ENCODE measurements at regions not wholly inside any gene's neighbourhood (a gene's known extent, or its start where the extent isn't known, plus 50 kb on each side); places are given as distances from the start of the nearest gene placed in this dataset.

DNA sequence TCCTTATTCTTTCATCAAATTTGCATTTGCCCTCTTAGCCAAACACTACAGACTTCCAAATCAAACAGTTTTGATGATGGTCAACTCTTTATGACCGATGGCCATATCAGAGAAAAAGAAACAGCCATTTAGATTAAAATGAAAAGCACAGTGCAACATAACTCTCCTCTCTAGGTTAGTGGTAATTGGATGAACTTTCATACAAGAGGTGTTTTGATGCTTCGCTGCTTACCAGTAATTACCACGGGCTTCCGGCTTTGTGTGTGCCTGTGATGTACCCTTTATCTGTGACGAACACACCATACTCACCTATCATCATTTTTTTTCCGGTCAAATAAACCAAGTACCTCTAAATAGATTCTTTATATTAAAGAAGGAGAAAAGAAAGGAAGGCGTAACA, 181.8 kb downstream of the FOXA2 start:
- WGBS, 2 experiments (ENCODE audit: extremely low coverage in 1 of 2, insufficient coverage in 1 of 2, insufficient read length in 1 of 2, insufficient replicate concordance in 2 of 2, low coverage in 1 of 2, low lambda C conversion rate in 2 of 2, missing lambda C conversion rate in 1 of 2): 89% methylated on average over 7 of the region's 7 CpGs; no CpG with 5 or more reads in 1 of the 2 experiments

More for the DNA sequence above, 181.8 kb downstream of the FOXA2 start:
- Histone ChIP-seq H2BK15ac (ENCODE audit: low read length) (no peak overlapping the region), H3K18ac (ENCODE audit: extremely low read depth, low read length) (no peak overlapping the region), H3K4me1 (replicated peaks in 1 of 4; ENCODE audit: control insufficient read depth in 3 of 4, insufficient read depth in 4 of 4, low read length in 3 of 4) (peaks cover 0 to 7% (median under 1%) of the 10 kb centered on the region in 4 experiments; a peak in 6 of 7 replicates), H2BK20ac (ENCODE audit: low read length) (no peak overlapping the region), H2BK5ac (ENCODE audit: low read depth, low read length) (no peak overlapping the region), H3K23ac (ENCODE audit: insufficient read length) (no peak overlapping the region), H3K9me3 (ENCODE audit: insufficient read depth in 2 of 2, low read depth in 1 of 2, low read length in 1 of 2) (no peaks in the 10 kb centered on the region), H3K27ac (ENCODE audit: low read depth, low read length) (no peak overlapping the region), H3K79me2 (ENCODE audit: control insufficient read depth in 1 of 2, insufficient read depth in 2 of 2, low read length in 2 of 2) (no peaks in the 10 kb centered on the region), H3K56ac (replicated peaks; ENCODE audit: insufficient read length, low read depth, low read length) (no peak overlapping the region), H3K4me3 (ENCODE audit: extremely low read depth in 1 of 4, insufficient read depth in 2 of 4, low read depth in 3 of 4, low read length in 4 of 4) (peak overlapping the region in 1 of 4 experiments; percentile 46; a peak in 2 of 8 replicates), H2BK12ac (ENCODE audit: low read depth, low read length) (no peak overlapping the region), H3K79me1 (ENCODE audit: low read depth, low read length) (no peaks in the 10 kb centered on the region), H4K20me1 (replicated peaks in 1 of 2; ENCODE audit: control insufficient read depth in 1 of 2, insufficient read depth in 2 of 2, low read length in 2 of 2) (no peaks in the 10 kb centered on the region), H4K91ac (replicated peaks; ENCODE audit: insufficient read length, low read length) (no peak overlapping the region), H3K4me2 (ENCODE audit: insufficient read depth in 1 of 2, low read depth in 2 of 2, low read length in 2 of 2) (peak overlapping the region in 1 of 2 experiments; percentile 37; a peak in 1 of 4 replicates), H3K4ac (replicated peaks; ENCODE audit: insufficient read length, low read depth, low read length) (no peak overlapping the region), H3K23me2 (ENCODE audit: low read depth, low read length) (no peaks in the 10 kb centered on the region), H4K8ac (ENCODE audit: extremely low read depth, insufficient read depth, low read length) (no peak overlapping the region), H3K36me3 (ENCODE audit: control insufficient read depth in 2 of 4, insufficient read depth in 4 of 4, low read length in 3 of 4) (no peaks in the 10 kb centered on the region), H2BK120ac (replicated peaks; ENCODE audit: low read depth, low read length) (no peak overlapping the region), H3K9ac (replicated peaks in 1 of 4; ENCODE audit: extremely low read depth in 1 of 4, low read depth in 3 of 4, low read length in 3 of 4) (no peak overlapping the region), H2AK5ac (ENCODE audit: low read depth, low read length) (no peak overlapping the region), H3K27me3 (replicated peaks in 1 of 4; ENCODE audit: control insufficient read depth in 3 of 4, extremely low read depth in 1 of 4, insufficient read depth in 3 of 4, low read length in 3 of 4) (peaks cover 0 to 9% (median 5%) of the 10 kb centered on the region in 4 experiments; a peak in 4 of 7 replicates), H2AFZ (ENCODE audit: low read length) (no peak overlapping the region), H4K5ac (ENCODE audit: insufficient read length, low read depth, low read length) (no peak overlapping the region), H3K14ac (ENCODE audit: insufficient read length) (no peak overlapping the region)
- FAIRE-seq (no peak), DNase-seq (ENCODE audit: low read depth in 1 of 2, low spot score in 2 of 2) (no peak)
- ChIA-PET CTCF (ENCODE audit: partially characterized antibody) (interaction anchor here (1.0 to 2.4 kb wide), 5 partner anchors 8 to 64 kb away, joined by 3 to 10 read pairs (median 4); no protein-coding TSS in a partner anchor), POLR2A (ENCODE audit: partially characterized antibody) (no interaction called here)
- no peak for TF ChIP-seq PHF8 (conservative IDR thresholded peaks at IDR 0.05; ENCODE audit: low read depth, low read length)
- TF ChIP-seq, protein P1, sequence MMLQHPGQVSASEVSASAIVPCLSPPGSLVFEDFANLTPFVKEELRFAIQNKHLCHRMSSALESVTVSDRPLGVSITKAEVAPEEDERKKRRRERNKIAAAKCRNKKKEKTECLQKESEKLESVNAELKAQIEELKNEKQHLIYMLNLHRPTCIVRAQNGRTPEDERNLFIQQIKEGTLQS (IDR thresholded peaks at IDR 0.05; ENCODE audit: insufficient read depth, low read depth, low read length): no peak
- no peak for TF ChIP-seq CREB1 (IDR thresholded peaks at IDR 0.05)
- TF ChIP-seq ZNF274 (IDR thresholded peaks at IDR 0.05; ENCODE audit: borderline replicate concordance, extremely low read depth, low read length): no peak
- no peak for TF ChIP-seq RXRA (IDR thresholded peaks at IDR 0.05; ENCODE audit: insufficient read depth, low read depth, low read length)
- no peak for TF ChIP-seq EZH2 (IDR thresholded peaks at IDR 0.05; ENCODE audit: low read depth, low read length, severe bottlenecking)
- TF ChIP-seq SP1 (IDR thresholded peaks at IDR 0.05; ENCODE audit: low read depth, low read length): no peak
- no peak for TF ChIP-seq TEAD4 (IDR thresholded peaks at IDR 0.05; ENCODE audit: low read depth, low read length)
- no peak for TF ChIP-seq POLR2A (IDR thresholded peaks at IDR 0.05; ENCODE audit: control extremely low read depth in 1 of 2, low read depth in 2 of 2, low read length in 2 of 2)
- TF ChIP-seq MAFK (IDR thresholded peaks at IDR 0.05; ENCODE audit: low read depth, low read length): no peak

Data from H1 (cell line).